Astrocyte (in vitro differentiated cells and primary cell): ENCODE measurements at regions not wholly inside any gene's neighbourhood (a gene's known extent, or its start where the extent isn't known, plus 50 kb on each side); places are given as distances from the start of the nearest gene placed in this dataset.

Experiments used
- EZH2 ChIP-seq: IDR thresholded peaks from 2 replicates; pipeline ENCODE4 v1.6.1; 2012; ENCODE audit warnings: mild to moderate bottlenecking, low read length, inconsistent platforms; ENCODE audit not compliant: insufficient read depth
- TF ChIP-seq, protein P1 (sequence below): IDR thresholded peaks from 2 replicates; pipeline ENCODE4 v1.5.1; 2011; ENCODE audit warnings: low read depth, mild to moderate bottlenecking, inconsistent platforms, low read length, moderate library complexity; ENCODE audit not compliant: insufficient read depth

DNA sequence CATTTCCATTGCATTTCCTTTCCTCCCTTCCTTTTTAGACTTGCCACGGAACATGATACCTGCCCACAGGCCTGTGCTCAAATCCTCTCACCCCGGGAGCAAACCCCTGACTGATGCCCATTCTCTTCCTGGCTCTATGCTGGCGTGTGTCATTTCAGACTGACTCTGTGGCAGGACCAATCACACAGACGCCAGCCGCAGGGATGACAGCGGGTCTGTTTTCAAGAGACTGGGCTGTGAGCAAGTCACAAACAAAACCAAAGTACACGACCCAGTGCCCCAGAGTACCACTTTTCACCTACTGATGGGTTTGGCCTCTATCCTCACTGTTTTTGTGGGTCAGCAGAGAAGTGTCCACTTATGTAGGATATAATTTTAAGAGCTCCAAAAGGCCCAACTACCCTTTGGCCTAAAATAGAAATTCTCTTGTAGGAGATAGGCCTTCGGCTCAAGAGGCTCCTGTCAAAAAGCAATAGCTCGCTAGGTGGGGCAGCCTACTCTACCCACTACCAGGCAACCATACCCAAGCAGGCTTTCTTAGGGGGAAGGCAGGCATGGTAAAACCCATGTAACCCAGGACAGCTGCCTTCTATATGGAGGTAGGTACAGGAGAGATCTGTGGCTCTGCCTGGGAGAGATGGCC is 215.7 kb downstream of the CDC5L start:
- TF ChIP-seq, protein P1, sequence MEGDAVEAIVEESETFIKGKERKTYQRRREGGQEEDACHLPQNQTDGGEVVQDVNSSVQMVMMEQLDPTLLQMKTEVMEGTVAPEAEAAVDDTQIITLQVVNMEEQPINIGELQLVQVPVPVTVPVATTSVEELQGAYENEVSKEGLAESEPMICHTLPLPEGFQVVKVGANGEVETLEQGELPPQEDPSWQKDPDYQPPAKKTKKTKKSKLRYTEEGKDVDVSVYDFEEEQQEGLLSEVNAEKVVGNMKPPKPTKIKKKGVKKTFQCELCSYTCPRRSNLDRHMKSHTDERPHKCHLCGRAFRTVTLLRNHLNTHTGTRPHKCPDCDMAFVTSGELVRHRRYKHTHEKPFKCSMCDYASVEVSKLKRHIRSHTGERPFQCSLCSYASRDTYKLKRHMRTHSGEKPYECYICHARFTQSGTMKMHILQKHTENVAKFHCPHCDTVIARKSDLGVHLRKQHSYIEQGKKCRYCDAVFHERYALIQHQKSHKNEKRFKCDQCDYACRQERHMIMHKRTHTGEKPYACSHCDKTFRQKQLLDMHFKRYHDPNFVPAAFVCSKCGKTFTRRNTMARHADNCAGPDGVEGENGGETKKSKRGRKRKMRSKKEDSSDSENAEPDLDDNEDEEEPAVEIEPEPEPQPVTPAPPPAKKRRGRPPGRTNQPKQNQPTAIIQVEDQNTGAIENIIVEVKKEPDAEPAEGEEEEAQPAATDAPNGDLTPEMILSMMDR, result no peak
- TF ChIP-seq EZH2, result no peak
